ENCODE measurements at regions not wholly inside any gene's neighbourhood (a gene's known extent, or its start where the extent isn't known, plus 50 kb on each side); places are given as distances from the start of the nearest gene placed in this dataset.
"Not testable (repeated sequence)": the region's sequence is repeated elsewhere in the genome, so short reads cannot be mapped to it uniquely, and the experiment has no call there.

DNA sequence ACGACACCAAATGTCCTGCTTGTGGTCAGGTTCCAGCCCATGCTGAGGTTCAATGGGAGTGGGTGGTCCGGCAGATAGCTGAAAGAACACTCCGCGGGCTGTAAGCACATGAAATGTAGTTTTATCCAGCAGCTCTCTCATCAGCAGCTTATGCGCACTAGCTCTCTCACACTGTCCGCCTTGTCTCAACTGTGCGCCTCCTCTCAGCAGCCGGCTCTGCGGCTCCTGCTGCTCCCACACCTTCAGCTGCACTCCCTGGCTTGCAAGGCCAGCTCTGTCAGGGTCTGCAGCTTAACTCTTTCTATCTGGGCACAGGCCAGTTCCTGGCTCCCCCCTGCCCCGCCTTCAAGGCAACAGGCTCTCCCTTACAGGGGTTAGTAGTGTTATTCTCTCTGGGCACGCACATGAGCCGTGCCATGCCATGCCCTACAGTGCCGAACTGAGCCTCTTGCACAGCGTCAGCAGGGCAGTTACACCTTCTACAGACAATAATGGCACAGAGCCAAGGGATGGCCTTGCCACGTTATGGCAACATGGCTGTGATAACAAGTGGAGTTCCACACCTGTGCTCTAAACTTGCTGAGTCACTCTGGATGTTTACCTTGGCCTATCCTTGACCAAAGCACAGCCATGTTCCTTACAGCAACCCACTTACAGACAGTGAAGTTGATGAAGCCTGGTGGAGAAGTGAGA is 84.0 kb upstream of the LRFN2 start:
- DNase-seq = no peak

- DNase-seq = no peak
Observed at GRCh38 chr6:40669343-40669742, 82.2 kb upstream of the LRFN2 start.

GRCh38 chr6:40668203-40668602 is 81.0 kb upstream of the LRFN2 start:
- no peak for DNase-seq

DNA sequence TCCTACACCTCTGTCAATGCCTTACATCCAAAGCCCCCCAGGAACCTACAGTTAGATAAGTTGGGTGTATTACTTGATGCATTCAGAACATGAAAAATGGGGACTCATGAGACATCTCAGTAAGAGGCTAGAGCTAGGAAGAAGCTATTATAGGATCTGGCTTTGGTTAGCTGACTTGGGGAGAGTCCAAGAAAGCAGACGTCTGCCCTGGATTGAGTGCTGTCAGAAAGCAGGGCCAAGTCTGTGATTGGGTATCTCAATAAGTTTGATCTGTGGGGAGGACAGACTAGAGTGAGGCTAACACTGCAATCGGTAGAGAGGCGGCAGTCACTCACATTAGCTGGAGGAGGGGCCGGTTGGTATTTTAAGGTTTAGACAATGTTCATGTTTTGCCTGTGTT is 79.4 kb upstream of the LRFN2 start:
- no peak for DNase-seq

DNA sequence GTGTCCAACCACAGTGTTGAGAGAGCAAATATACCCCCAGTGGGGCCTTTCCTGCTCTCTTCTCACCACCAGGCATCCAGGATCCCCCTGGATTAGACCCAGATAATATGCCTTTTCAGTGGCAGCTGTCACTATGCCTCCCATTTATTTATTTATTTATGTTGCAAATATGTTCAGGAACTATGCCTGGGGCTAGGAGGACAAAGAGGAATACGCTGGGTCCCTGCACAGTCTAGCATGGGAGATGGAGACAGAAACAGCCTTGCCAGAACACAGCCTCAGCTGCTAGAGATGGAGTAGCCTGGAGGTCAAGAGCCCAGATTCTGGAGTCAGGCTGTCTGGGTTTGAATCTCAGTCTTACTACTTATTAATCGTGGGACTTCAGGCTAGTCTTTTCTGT is 74.6 kb upstream of the LRFN2 start:
- no peak for DNase-seq

GRCh38 chr6:40656772-40657171 is 69.6 kb upstream of the LRFN2 start:
- not testable (repeated sequence) for DNase-seq

DNA sequence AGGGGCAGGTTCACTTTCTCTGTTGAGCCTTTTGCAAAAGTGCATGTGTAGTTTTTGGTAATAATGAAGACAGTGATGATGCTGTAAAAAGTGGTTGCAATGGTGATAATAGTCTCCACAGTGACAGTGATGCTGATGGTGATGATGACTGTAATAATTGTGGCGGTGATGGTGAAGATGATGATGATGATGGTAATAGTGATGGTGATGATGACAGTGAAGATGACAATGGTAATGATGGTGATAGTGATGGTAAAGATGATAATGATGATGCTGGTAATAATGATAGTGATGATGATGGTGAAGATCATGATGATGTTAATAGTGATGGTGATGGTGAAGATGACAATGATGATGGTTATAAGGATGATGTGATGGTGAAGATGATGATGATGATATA is 67.7 kb upstream of the LRFN2 start:
- DNase-seq = no peak

- no peak for DNase-seq
Observed at GRCh38 chr6:40645043-40645442, 57.9 kb upstream of the LRFN2 start.

DNA sequence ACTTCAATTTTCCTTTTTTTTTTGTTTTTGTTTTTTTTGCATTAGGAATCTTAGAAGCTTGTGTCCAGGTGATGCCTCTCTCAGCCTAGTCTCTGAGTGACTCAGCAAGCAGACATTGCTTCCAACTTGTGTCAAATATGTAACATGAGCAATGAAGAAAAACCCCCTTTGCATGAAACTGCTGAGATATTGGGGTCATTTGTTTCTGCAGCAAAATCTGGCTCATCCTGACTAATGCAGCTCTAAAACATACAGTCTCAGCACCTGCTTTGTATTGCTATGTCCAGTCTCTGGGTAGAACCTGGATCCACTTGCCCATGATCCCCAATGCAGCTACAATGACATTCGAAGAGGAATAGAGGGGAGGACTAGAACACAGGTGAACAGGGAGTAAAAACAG is 55.7 kb upstream of the LRFN2 start:
- DNase-seq = no peak

GRCh38 chr6:40642190-40642589 is 55.0 kb upstream of the LRFN2 start:
- no peak for DNase-seq

- no peak for DNase-seq
Observed at GRCh38 chr6:40640599-40641227, 53.5 kb upstream of the LRFN2 start.
